ENCODE measurements at regions not wholly inside any gene's neighbourhood (a gene's known extent, or its start where the extent isn't known, plus 50 kb on each side); places are given as distances from the start of the nearest gene placed in this dataset.
"Not testable (repeated sequence)": the region's sequence is repeated elsewhere in the genome, so short reads cannot be mapped to it uniquely, and the experiment has no call there.

GRCh38 chr9:62798884-62799850 lies 1609.3 kb downstream of the SPATA31A7 start:
- Histone ChIP-seq H3K4me2 (ENCODE audit: insufficient read depth in 1 of 2, low read depth in 2 of 2, low read length in 2 of 2) (peak overlapping the region; percentile 74 to 76), H3K18ac (ENCODE audit: extremely low read depth, low read length) (peak overlapping the region; percentile 60), H2BK20ac (ENCODE audit: low read length) (0 out of 2 replicates have a peak overlapping the region, but pooled peaks have one; percentile 16), H3K27me3 (replicated peaks in 1 of 4; ENCODE audit: control insufficient read depth in 3 of 4, extremely low read depth in 1 of 4, insufficient read depth in 3 of 4, low read length in 3 of 4) (peaks cover 35 to 55% (median 45%) of the 10 kb centered on the region in 4 experiments), H2BK15ac (ENCODE audit: low read length) (peak overlapping the region; percentile 88), H3K4me3 (ENCODE audit: extremely low read depth in 1 of 4, insufficient read depth in 2 of 4, low read depth in 3 of 4, low read length in 4 of 4) (peak overlapping the region; percentile 26 to 64 (median 30); a peak in 4 of 8 replicates), H3K4me1 (replicated peaks in 1 of 4; ENCODE audit: control insufficient read depth in 3 of 4, insufficient read depth in 4 of 4, low read length in 3 of 4) (peaks cover 0 to 16% (median 8%) of the 10 kb centered on the region in 4 experiments; a peak in 6 of 7 replicates), H2AK5ac (ENCODE audit: low read depth, low read length) (0 out of 2 replicates have a peak overlapping the region, but pooled peaks have one; percentile 18), H2BK12ac (ENCODE audit: low read depth, low read length) (0 out of 2 replicates have a peak overlapping the region, but pooled peaks have one; percentile 39)
- ChIA-PET CTCF (ENCODE audit: partially characterized antibody) (interaction anchor here (0.8 kb wide), 1 partner anchor 1018 kb away, joined by 6 read pairs; no protein-coding TSS in a partner anchor), POLR2A (ENCODE audit: partially characterized antibody) (interaction anchor here (1.7 kb wide), 1 partner anchor 1018 kb away, joined by 12 read pairs; no protein-coding TSS in a partner anchor)
- not testable (repeated sequence) for H3K56ac ChIP-seq (replicated peaks; ENCODE audit: insufficient read length, low read depth, low read length); H3K23me2 ChIP-seq (ENCODE audit: low read depth, low read length); H3K4ac ChIP-seq (replicated peaks; ENCODE audit: insufficient read length, low read depth, low read length); H3K79me1 ChIP-seq (ENCODE audit: low read depth, low read length); H3K9me3 ChIP-seq (ENCODE audit: insufficient read depth in 2 of 2, low read depth in 1 of 2, low read length in 1 of 2); H3K36me3 ChIP-seq (ENCODE audit: control insufficient read depth in 2 of 4, insufficient read depth in 4 of 4, low read length in 3 of 4); H4K5ac ChIP-seq (ENCODE audit: insufficient read length, low read depth, low read length); H3K9ac ChIP-seq (replicated peaks in 1 of 4; ENCODE audit: extremely low read depth in 1 of 4, low read depth in 3 of 4, low read length in 3 of 4); H2BK5ac ChIP-seq (ENCODE audit: low read depth, low read length); H3K14ac ChIP-seq (ENCODE audit: insufficient read length); H3K27ac ChIP-seq (ENCODE audit: low read depth, low read length); H4K8ac ChIP-seq (ENCODE audit: extremely low read depth, insufficient read depth, low read length); FAIRE-seq; H2AFZ ChIP-seq (ENCODE audit: low read length); H4K91ac ChIP-seq (replicated peaks; ENCODE audit: insufficient read length, low read length); H2BK120ac ChIP-seq (replicated peaks; ENCODE audit: low read depth, low read length); H3K23ac ChIP-seq (ENCODE audit: insufficient read length); H3K79me2 ChIP-seq (ENCODE audit: control insufficient read depth in 1 of 2, insufficient read depth in 2 of 2, low read length in 2 of 2); H4K20me1 ChIP-seq (replicated peaks in 1 of 2; ENCODE audit: control insufficient read depth in 1 of 2, insufficient read depth in 2 of 2, low read length in 2 of 2)
- DNase-seq (ENCODE audit: low read depth in 1 of 2, low spot score in 2 of 2), result peak in 1 of 2 experiments; percentile 95
- WGBS, 2 experiments (ENCODE audit: extremely low coverage in 1 of 2, insufficient coverage in 1 of 2, insufficient read length in 1 of 2, insufficient replicate concordance in 2 of 2, low coverage in 1 of 2, low lambda C conversion rate in 2 of 2, missing lambda C conversion rate in 1 of 2), result 19% methylated on average over 35 of the region's 35 CpGs; no CpG with 5 or more reads in 1 of the 2 experiments
- TF ChIP-seq CBX8 (IDR thresholded peaks at IDR 0.05; ENCODE audit: borderline replicate concordance, low read depth, low read length) (peak; percentile 98), TCF12 (IDR thresholded peaks at IDR 0.05; ENCODE audit: low read depth, low read length) (peak; percentile 88; the same call in 1 of the 2 replicates), EGR1 (IDR thresholded peaks at IDR 0.05; ENCODE audit: borderline replicate concordance, low read depth, low read length) (peak; percentile 74), EZH2 (IDR thresholded peaks at IDR 0.05; ENCODE audit: low read depth, low read length, severe bottlenecking) (peak; percentile 63), SUZ12 (IDR thresholded peaks at IDR 0.05; ENCODE audit: low read length) (peak; percentile 73), YY1 (IDR thresholded peaks at IDR 0.05; ENCODE audit: low read depth, low read length) (peak; percentile 41; the same call in 1 of the 2 replicates), RNF2 (IDR thresholded peaks at IDR 0.05; ENCODE audit: borderline replicate concordance, low read depth, low read length, missing control alignments, poor library complexity, severe bottlenecking) (peak; percentile 96), SP1 (IDR thresholded peaks at IDR 0.05; ENCODE audit: low read depth, low read length) (0 out of 2 replicates have a peak, but pooled peaks have one; percentile 44)
